Muscle of back (tissue), 3 donors: ENCODE measurements at regions not wholly inside any gene's neighbourhood (a gene's known extent, or its start where the extent isn't known, plus 50 kb on each side); places are given as distances from the start of the nearest gene placed in this dataset.
"Not testable (repeated sequence)": the region's sequence is repeated elsewhere in the genome, so short reads cannot be mapped to it uniquely, and the experiment has no call there.

Experiments
- DNase-seq, 3 donors: peaks; one replicate each; pipeline versions ENCODE4 v3.0.0 to v3.0.0-alpha.2; 2013

GRCh38 chr9:41367301-41367700 is 178.2 kb upstream of the ZNG1F start:
- DNase-seq, result peak in 1 of 3 donors; percentile 17

GRCh38 chr9:41361790-41362189 is 172.7 kb upstream of the ZNG1F start:
- DNase-seq, result not testable (repeated sequence)

GRCh38 chr9:41359116-41359515 is 170.0 kb upstream of the ZNG1F start:
- DNase-seq, result peak; percentile 9 to 75 (median 37)

DNA sequence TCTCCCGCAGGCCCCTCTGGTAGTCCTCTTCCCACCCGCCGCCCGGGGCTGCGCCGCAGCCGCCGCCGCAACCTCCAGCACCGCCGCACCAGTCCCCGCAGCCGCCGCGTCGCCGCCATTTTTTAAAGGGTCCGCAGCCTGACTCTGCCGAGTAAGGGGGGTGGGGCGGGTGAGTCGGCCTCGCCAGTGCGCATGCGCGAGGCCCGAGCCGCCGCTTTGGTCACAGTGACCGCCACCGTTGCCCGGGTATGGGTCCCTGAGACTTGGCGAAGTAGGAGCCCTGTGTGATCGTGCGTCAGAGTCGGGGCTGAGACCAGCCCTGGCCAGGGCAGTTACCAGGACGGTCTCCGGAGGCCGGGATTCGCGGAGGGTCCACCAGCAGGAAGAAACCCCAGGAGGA is 169.6 kb upstream of the ZNG1F start:
- DNase-seq, result peak; percentile 55 to 91 (median 85)

GRCh38 chr9:41357918-41358404 is 168.8 kb upstream of the ZNG1F start:
- DNase-seq, result peak in 1 of 3 donors; percentile 6

GRCh38 chr9:41357350-41357748 is 168.2 kb upstream of the ZNG1F start:
- peak in 1 of 3 donors; percentile 1 for DNase-seq

DNA sequence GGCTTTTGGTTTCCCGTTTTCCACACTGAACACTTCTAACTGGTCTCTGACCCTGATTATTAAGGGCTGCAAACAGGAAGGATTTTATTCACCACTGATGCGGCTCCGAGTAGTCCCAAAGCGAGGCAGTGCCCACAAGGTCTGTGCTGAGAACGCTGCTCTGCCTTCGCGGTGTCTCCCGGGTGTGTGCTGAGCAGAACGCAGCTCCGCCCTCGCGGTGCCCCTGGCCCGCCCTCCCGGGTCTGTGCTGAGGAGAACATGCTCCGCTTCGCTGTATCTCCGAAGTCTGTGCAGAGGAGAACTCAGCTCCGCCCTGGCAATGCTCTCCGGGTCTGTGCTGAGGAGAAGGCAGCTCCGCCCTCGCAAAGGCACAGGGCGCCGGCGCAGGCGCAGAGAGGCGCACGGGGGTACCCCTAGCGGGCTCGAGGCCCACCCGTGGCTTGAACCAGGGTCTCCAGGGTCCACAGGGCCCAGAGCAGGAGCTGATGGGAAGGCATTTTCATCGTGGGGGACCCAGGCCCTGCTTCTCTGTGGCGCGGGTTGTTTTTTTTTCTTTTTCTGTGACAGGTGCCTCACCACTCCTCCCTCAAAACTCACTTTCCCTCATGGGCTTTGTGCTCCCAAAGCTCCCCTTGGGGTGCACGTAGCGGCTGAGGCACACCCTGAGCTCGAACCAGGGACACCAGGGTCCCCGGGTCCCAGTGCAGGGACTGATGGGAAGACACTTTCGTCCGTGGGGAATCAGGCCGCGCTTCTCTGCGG is 167.7 kb upstream of the ZNG1F start:
- DNase-seq, result peak; percentile 43 to 61 (median 51)

- not testable (repeated sequence) for DNase-seq
Observed at GRCh38 chr9:41355712-41356450, 166.8 kb upstream of the ZNG1F start.

DNA sequence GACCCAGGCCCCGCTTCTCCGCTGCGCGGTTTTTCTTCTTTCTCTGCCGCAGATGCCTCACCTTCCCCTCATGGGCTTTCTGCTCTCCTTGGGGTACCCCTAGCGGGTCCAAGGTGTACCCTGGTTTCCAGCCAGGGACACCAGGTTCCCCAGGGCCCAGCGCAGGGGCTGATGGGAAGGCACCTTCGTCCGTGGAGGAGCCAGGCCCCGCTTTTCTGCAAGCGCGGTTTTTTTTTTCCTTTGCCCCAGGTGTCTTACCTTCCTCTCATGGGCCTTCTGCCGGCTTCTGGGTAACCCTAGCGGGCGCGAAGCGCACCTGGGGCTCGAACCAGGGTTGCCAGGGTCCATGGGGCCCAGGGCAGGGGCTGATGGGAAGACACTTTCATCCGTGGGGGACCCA is 165.9 kb upstream of the ZNG1F start:
- DNase-seq, result peak in 1 of 3 donors; percentile 0

DNA sequence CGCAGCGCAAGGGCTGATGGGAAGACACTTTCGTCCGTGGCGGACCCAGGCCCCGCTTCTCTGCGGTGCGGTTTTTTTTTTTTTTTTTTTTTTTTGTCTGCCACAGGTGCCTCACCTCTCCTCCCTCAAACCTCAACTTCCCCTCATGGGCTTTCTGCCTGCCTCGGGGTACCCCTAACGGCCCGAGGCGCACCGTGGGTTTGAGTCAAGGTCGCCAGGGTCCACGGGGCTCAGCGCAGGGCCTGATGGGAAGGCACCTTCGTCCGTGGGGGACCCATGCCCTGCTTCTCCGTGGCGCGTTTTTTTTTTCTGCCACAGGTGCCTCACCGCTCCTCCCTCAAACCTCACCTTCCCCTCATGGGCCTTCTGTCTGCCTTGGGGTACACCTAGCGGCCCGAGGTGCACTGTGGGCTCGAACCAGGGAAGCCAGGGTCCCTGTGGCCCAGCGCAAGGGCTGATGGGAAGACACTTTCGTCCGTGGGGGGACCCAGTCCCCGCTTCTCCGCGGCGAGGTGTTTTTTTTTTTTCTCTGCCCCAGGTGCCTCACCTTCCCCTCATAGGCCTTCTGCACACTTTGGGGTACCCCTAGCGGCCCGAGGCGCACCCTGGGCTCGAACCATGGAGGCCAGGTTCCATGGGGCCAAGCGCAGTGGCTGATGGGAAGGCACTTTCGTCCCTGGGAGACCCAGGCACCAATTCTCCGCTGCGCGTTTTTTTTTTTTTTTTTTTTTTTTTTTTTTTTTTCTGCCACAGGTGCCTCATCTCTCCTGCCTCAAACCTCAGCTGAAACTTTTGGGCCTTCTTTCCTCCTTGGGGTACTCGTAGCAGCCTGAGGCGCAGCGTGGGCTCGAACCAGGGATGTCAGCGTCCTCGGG is 165.2 kb upstream of the ZNG1F start:
- DNase-seq, result not testable (repeated sequence)

GRCh38 chr9:41353026-41353425 is 163.9 kb upstream of the ZNG1F start:
- not testable (repeated sequence) for DNase-seq

- not testable (repeated sequence) for DNase-seq
Observed at GRCh38 chr9:41352390-41352789, 163.3 kb upstream of the ZNG1F start.

DNA sequence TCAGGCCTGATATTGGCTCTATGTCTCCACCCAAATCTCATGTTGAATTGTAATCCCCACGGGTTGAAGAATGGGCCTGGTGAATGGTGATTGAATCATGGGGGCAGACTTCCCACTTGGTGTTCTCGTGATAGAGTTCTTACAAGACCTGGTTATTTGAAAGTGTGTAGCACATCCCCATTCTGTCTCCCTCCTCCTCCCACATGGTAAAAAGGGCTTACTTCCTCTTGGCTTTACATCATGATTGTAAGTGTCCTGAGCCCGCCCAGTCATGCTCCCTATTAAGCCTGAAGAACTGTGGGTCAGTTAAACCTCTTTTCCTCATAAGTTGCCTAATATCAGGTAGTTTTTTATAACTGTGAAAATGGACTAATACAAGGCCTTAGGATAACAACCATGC is 158.8 kb upstream of the ZNG1F start:
- not testable (repeated sequence) for DNase-seq

GRCh38 chr9:41332562-41332961 is 143.4 kb upstream of the ZNG1F start:
- DNase-seq, result not testable (repeated sequence)

GRCh38 chr9:41321277-41321676 is 132.2 kb upstream of the ZNG1F start:
- DNase-seq, result not testable (repeated sequence)

GRCh38 chr9:41308953-41309352 is 119.8 kb upstream of the ZNG1F start:
- not testable (repeated sequence) for DNase-seq

DNA sequence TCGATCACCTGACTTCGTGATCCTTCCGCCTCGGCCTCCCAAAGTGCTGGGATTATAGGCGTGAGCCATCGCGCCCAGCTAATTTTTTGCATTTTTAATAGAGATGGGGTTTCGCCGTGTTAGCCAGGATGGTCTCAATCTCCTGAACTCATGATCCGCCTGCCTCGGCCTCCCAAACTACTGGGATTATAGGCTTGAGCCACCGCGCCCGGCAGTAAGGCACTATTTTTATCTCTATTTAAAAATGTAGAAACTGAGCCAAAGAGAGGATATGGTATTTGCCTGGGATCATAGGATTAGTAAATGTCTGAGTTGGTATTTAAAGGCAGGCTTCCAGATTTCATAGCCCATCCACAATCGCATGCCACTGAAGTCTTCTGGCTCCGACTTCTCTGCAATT is 96.6 kb upstream of the ZNG1F start:
- not testable (repeated sequence) for DNase-seq

- not testable (repeated sequence) for DNase-seq
Observed at GRCh38 chr9:41280299-41281238, 91.5 kb upstream of the ZNG1F start.

DNA sequence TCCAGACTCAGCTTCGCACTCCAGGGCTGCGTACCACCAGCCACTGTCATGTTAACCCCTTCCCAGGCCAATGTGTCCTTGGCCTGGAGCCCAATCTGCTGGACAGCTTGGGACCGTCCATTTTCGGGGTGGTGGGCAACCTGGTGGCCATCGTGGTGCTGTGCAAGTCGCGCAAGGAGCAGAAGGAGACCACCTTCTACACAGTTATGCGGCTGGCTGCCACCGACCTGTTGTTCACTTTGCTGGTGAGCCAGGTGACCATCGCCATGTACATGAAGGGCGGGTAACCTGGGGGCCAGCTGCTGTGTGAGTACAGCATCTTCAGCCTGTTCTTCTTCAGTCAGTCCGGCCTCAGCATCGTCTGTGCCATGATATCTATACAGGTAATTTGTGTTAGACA is 90.3 kb upstream of the ZNG1F start:
- not testable (repeated sequence) for DNase-seq

- DNase-seq, result not testable (repeated sequence)
Observed at GRCh38 chr9:41279033-41279432, 89.9 kb upstream of the ZNG1F start.
